ENCODE measurements at regions not wholly inside any gene's neighbourhood (a gene's known extent, or its start where the extent isn't known, plus 50 kb on each side); places are given as distances from the start of the nearest gene placed in this dataset.

- Histone ChIP-seq H3K4me1 (ENCODE audit: control insufficient read depth, insufficient read depth, low read length) (no peaks in the 10 kb centered on the region), H2AK5ac (ENCODE audit: low read depth, low read length) (no peak overlapping the region), H2AK9ac (replicated peaks; ENCODE audit: low read depth, low read length, poor library complexity) (no peak overlapping the region), H4K91ac (ENCODE audit: insufficient read depth, low read depth, low read length) (no peak overlapping the region), H2BK15ac (ENCODE audit: low read depth, low read length) (no peak overlapping the region), H3K79me1 (ENCODE audit: low read depth in 1 of 2, low read length in 2 of 2) (no peaks in the 10 kb centered on the region), H3K9me3 (ENCODE audit: control insufficient read depth, insufficient read depth, low read length) (peaks cover 64% of the 10 kb centered on the region), H3K4ac (ENCODE audit: low read depth, low read length) (no peak overlapping the region), H3K23ac (ENCODE audit: low read depth, low read length) (no peak overlapping the region), H3K27ac (ENCODE audit: insufficient read depth, low read length) (no peak overlapping the region), H2AFZ (replicated peaks; ENCODE audit: low read length, poor library complexity) (no peak overlapping the region), H4K20me1 (ENCODE audit: insufficient read depth, low read length) (no peaks in the 10 kb centered on the region), H2BK120ac (ENCODE audit: low read depth, low read length) (no peak overlapping the region), H2BK5ac (ENCODE audit: low read depth, low read length, poor library complexity, severe bottlenecking) (no peak overlapping the region), H3K36me3 (ENCODE audit: control insufficient read depth, insufficient read depth, low read length) (no peaks in the 10 kb centered on the region), H3K18ac (ENCODE audit: low read depth, low read length) (no peak overlapping the region), H3K9ac (ENCODE audit: low read depth, low read length) (no peak overlapping the region), H2BK20ac (ENCODE audit: low read depth, low read length) (no peak overlapping the region), H3K4me3 (ENCODE audit: insufficient read depth, low read depth, low read length) (no peak overlapping the region), H3K4me2 (ENCODE audit: low read depth, low read length) (no peak overlapping the region), H4K5ac (ENCODE audit: low read depth, low read length) (no peak overlapping the region), H3K27me3 (ENCODE audit: control insufficient read depth, insufficient read depth, low read length) (no peaks in the 10 kb centered on the region), H4K8ac (ENCODE audit: low read depth in 2 of 2, low read length in 2 of 2) (no peak overlapping the region), H3K14ac (replicated peaks; ENCODE audit: low read depth, low read length) (no peak overlapping the region), H3K56ac (ENCODE audit: extremely low read depth, insufficient read depth, low read length) (no peak overlapping the region), H3K9me1 (ENCODE audit: insufficient read depth, low read length) (no peaks in the 10 kb centered on the region)
- DNase-seq, result no peak
- BruUV-seq (replicated peaks), result no TSS peak
- no peak for ATAC-seq (ENCODE audit: low read depth)
- dilution Hi-C loops (cut with HindIII; ENCODE audit: low sequenced_read_pairs, unreplicated experiment), result no loop called here
- ChIA-PET POLR2A (ENCODE audit: unreplicated experiment) (no interaction called here), CTCF (no interaction called here)
- in situ Hi-C loops (cut with MboI; ENCODE audit: low sequenced_read_pairs), result no loop called here
- TF ChIP-seq MAZ (IDR thresholded peaks at IDR 0.05; ENCODE audit: borderline replicate concordance, low read depth, low read length) (no peak), BHLHE40 (IDR thresholded peaks at IDR 0.05; ENCODE audit: low read depth, low read length) (no peak), RAD21 (IDR thresholded peaks at IDR 0.05; ENCODE audit: low read length) (no peak)
- TF ChIP-seq, protein P1, sequence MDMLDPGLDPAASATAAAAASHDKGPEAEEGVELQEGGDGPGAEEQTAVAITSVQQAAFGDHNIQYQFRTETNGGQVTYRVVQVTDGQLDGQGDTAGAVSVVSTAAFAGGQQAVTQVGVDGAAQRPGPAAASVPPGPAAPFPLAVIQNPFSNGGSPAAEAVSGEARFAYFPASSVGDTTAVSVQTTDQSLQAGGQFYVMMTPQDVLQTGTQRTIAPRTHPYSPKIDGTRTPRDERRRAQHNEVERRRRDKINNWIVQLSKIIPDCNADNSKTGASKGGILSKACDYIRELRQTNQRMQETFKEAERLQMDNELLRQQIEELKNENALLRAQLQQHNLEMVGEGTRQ (IDR thresholded peaks at IDR 0.05; ENCODE audit: low read depth, low read length), result no peak
- WGBS, 2 experiments (ENCODE audit: extremely low coverage in 2 of 2, insufficient read length in 1 of 2), result 29% methylated on average over 4 of the region's 19 CpGs; no CpG with 5 or more reads in 1 of the 2 experiments
- intact Hi-C loops (cut with micrococcal nuclease), result no loop called here
Observed at GRCh38 chr22:48780597-48781277, 1046.9 kb downstream of the BRD1 start.

All from IMR-90 (cell line).